HepG2 (cell line): ENCODE measurements at regions not wholly inside any gene's neighbourhood (a gene's known extent, or its start where the extent isn't known, plus 50 kb on each side); places are given as distances from the start of the nearest gene placed in this dataset.

ENCODE experiments used
- ATAC-seq: fragments of 200-7000 bp; cut with Tn5 transposase; 3 replicates; pipeline ENCODE4 v1.9.1; 2020; ENCODE audit warnings: mild to moderate bottlenecking, moderate library complexity
- BruUV-seq: library from RNA; stranded (reverse); fragments of 400-500 nt; replicated peaks from 2 replicates; lab custom pipeline; 2021; lab: Mats Ljungman, UMichigan
- CTCF ChIA-PET: fragments of 300-600 bp; formaldehyde crosslinking; extraction: SDS; loops from one replicate; lab custom pipeline; 2021; ENCODE audit warnings: low total read pairs, inconsistent platforms, low intra/inter-chr PET ratio; lab: Yijun Ruan, JAX
- POLR2A ChIA-PET: fragments of 350-600 bp; sonication (Branson Sonifier 250); formaldehyde crosslinking; loops from one replicate; lab custom pipeline; 2020; ENCODE audit warnings: antibody characterized with exemption, inconsistent platforms; lab: Yijun Ruan, JAX
- DNase-seq: peaks from one replicate; pipeline ENCODE4 v3.0.0-alpha.2; 2015; ENCODE audit warnings: low spot score
- FAIRE-seq: peaks from 3 replicates; lab custom pipeline; 2011; peaks lifted over from hg19 to GRCh38; lab: Jason Lieb, UNC
- H2AFZ ChIP-seq: one replicate; pipeline ENCODE4 v1.6.1; 2011; ENCODE audit warnings: low read length, inconsistent platforms
- H3K27ac ChIP-seq: fragments of 300-600 bp; 3 replicates; pipeline ENCODE4 v1.8.0; 2011; ENCODE audit warnings: mixed run types, mild to moderate bottlenecking, mixed read lengths, low read length, inconsistent platforms; ENCODE audit not compliant: insufficient read depth; ENCODE audit errors: extremely low read length
- H3K27me3 ChIP-seq, 2 experiments: fragments of 200-600 bp in 1 of 2; 2 replicates in 1 of 2; 3 replicates in 1 of 2; pipeline versions ENCODE4 v1.6.0 to v1.8.0; 2011; ENCODE audit warnings: low read length in 2 of 2, mild to moderate bottlenecking in 2 of 2, moderate library complexity in 2 of 2, inconsistent platforms in 1 of 2; ENCODE audit not compliant: insufficient read depth in 2 of 2, control insufficient read depth in 1 of 2
- H3K36me3 ChIP-seq, 2 experiments: fragments of 200-600 bp in 1 of 2; replicated peaks in 1 of 2; 2 replicates in 1 of 2; 3 replicates in 1 of 2; pipeline versions ENCODE4 v1.5.1 to v1.8.0; 2011; ENCODE audit warnings: low read length in 2 of 2, inconsistent platforms in 1 of 2; ENCODE audit not compliant: insufficient read depth in 2 of 2, control insufficient read depth in 1 of 2
- H3K4me1 ChIP-seq: 2 replicates; pipeline ENCODE4 v1.5.1; 2012; ENCODE audit warnings: low read length, inconsistent platforms; ENCODE audit not compliant: insufficient read depth
- H3K4me2 ChIP-seq: 2 replicates; pipeline ENCODE4 v1.6.0; 2011; ENCODE audit warnings: low read depth, low read length, inconsistent platforms
- H3K4me3 ChIP-seq, 3 experiments: fragments of 200-600 bp in 1 of 3; sonication (generic), shearing (Covaris generic) in 1 of 3; replicated peaks in 1 of 3; 2 replicates each; pipeline ENCODE4 v1.5.1; 2011 to 2016; ENCODE audit warnings: low read length in 3 of 3, inconsistent platforms in 2 of 3, low read depth in 2 of 3, mild to moderate bottlenecking in 2 of 3, control low read depth in 1 of 3, mixed read lengths in 1 of 3; ENCODE audit not compliant: insufficient read depth in 1 of 3
- H3K79me2 ChIP-seq: one replicate; pipeline ENCODE4 v1.6.1; 2011; ENCODE audit warnings: low read length, inconsistent platforms; ENCODE audit not compliant: insufficient read depth
- H3K9ac ChIP-seq: 2 replicates; pipeline ENCODE4 v1.6.0; 2011; ENCODE audit warnings: mild to moderate bottlenecking, low read depth, low read length, inconsistent platforms; ENCODE audit not compliant: insufficient read depth
- H3K9me3 ChIP-seq: 2 replicates; pipeline ENCODE4 v1.5.1; 2012; ENCODE audit warnings: mild to moderate bottlenecking, low read length
- H4K20me1 ChIP-seq: 2 replicates; pipeline ENCODE4 v1.6.0; 2011; ENCODE audit warnings: inconsistent platforms, mild to moderate bottlenecking, low read length, moderate library complexity; ENCODE audit not compliant: insufficient read depth
- BCLAF1 ChIP-seq: fragments of 450-650 bp; IDR thresholded peaks from 2 replicates; pipeline ENCODE4 v1.6.1; 2017; ENCODE audit warnings: mild to moderate bottlenecking
- CEBPG ChIP-seq: IDR thresholded peaks from 2 replicates; pipeline ENCODE4 v1.6.1; 2016
- ETV5 ChIP-seq: IDR thresholded peaks from 2 replicates; pipeline ENCODE4 v1.6.1; 2018; ENCODE audit warnings: missing biosample characterization, missing genetic modification reagents, inconsistent platforms, borderline replicate concordance
- IKZF1 ChIP-seq: fragments of 450-650 bp; IDR thresholded peaks from 2 replicates; pipeline ENCODE4 v1.7.1; 2016
- KLF12 ChIP-seq: sonication (generic); formaldehyde crosslinking; IDR thresholded peaks from 2 replicates; pipeline ENCODE4 v1.4.0; 2020; ENCODE audit warnings: missing genetic modification reagents, borderline replicate concordance
- KLF13 ChIP-seq: sonication (generic); formaldehyde crosslinking; IDR thresholded peaks from 2 replicates; pipeline ENCODE4 v1.4.0; 2020; ENCODE audit warnings: mild to moderate bottlenecking, missing genetic modification reagents
- NFIB ChIP-seq: sonication (generic); formaldehyde crosslinking; IDR thresholded peaks from 2 replicates; pipeline ENCODE4 v1.9.0; 2021; ENCODE audit warnings: missing genetic modification reagents, mild to moderate bottlenecking, borderline replicate concordance
- PAX8 ChIP-seq: sonication (generic); formaldehyde crosslinking; IDR thresholded peaks from 2 replicates; pipeline ENCODE4 v1.8.0; 2022; ENCODE audit warnings: mild to moderate bottlenecking, missing genetic modification reagents, borderline replicate concordance
- RFX5 ChIP-seq: IDR thresholded peaks from 2 replicates; pipeline ENCODE4 v1.6.1; 2011; ENCODE audit warnings: low read depth, low read length, improper control_type of control experiment
- RFXAP ChIP-seq: sonication (generic); formaldehyde crosslinking; IDR thresholded peaks from 2 replicates; pipeline ENCODE4 v1.4.0; 2020; ENCODE audit warnings: missing genetic modification reagents, borderline replicate concordance
- SATB2 ChIP-seq: sonication (generic); formaldehyde crosslinking; IDR thresholded peaks from 2 replicates; pipeline ENCODE4 v1.5.0; 2020; ENCODE audit warnings: missing genetic modification reagents
- ZFP37 ChIP-seq: sonication (generic); formaldehyde crosslinking; IDR thresholded peaks from 2 replicates; pipeline ENCODE4 v1.4.0; 2020; ENCODE audit warnings: missing genetic modification reagents, borderline replicate concordance
- ZNF280B ChIP-seq: sonication (generic); formaldehyde crosslinking; IDR thresholded peaks from 2 replicates; pipeline ENCODE4 v1.5.0; 2020; ENCODE audit warnings: missing genetic modification reagents, mild to moderate bottlenecking, borderline replicate concordance
- ZNF451 ChIP-seq: sonication (generic); formaldehyde crosslinking; IDR thresholded peaks from 2 replicates; pipeline ENCODE4 v1.5.0; 2020; ENCODE audit warnings: mild to moderate bottlenecking, missing genetic modification reagents
- ZNF724P ChIP-seq: sonication (generic); formaldehyde crosslinking; IDR thresholded peaks from 2 replicates; pipeline ENCODE4 v1.8.0; 2022; ENCODE audit warnings: missing genetic modification reagents, borderline replicate concordance
- ZNF782 ChIP-seq: sonication (generic); formaldehyde crosslinking; IDR thresholded peaks from 2 replicates; pipeline ENCODE4 v1.4.0; 2020; ENCODE audit warnings: missing genetic modification reagents, mild to moderate bottlenecking, borderline replicate concordance
- in situ Hi-C: cut with HindIII; loops from 2 replicates; pipeline ENCODE4 v1.10.0; 2017; ENCODE audit warnings: low pct_unique_long_range_greater_than_20kb; ENCODE audit not compliant: extremely low pct_ligation_motif_present
- intact Hi-C: fragments of 100-400 bp; cut with micrococcal nuclease; formaldehyde crosslinking; loops from one replicate; pipeline ENCODE4 v1.10.0; 2022; ENCODE audit not compliant: unreplicated experiment
- TF ChIP-seq, protein P1 (sequence below): sonication (generic); formaldehyde crosslinking; conservative IDR thresholded peaks from 2 replicates; pipeline ENCODE4 v1.8.1; 2023; ENCODE audit warnings: missing genetic modification reagents

DNA sequence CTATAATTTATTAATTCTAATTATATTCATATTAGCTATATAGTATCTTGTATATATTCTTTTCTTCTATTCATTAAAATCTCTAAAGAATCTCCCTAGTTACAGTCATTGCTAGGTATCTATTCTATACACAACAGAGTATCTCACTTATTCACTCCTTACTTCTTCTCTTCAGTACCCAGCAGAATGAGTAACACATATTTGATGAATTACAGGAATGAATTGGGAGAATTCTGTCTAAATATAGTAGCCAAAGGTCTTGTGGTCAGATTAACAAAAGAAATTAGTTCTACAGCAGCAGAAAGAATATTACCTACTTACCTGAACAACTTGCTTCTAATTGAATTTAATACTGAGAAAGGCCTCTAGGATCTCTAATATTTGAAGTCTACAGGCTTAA is 758.0 kb upstream of the ZEB2 start:
- no peak overlapping the region for H3K4me3 ChIP-seq
- in situ Hi-C loops, result no loop called here
- H3K27me3 ChIP-seq, result no peaks in the 10 kb centered on the region
- CTCF ChIA-PET, result no interaction called here
- FAIRE-seq (no peak), ATAC-seq (no peak), DNase-seq (no peak)
- H3K36me3 ChIP-seq, result no peaks in the 10 kb centered on the region
- no peaks in the 10 kb centered on the region for H4K20me1 ChIP-seq
- TF ChIP-seq, protein P1, sequence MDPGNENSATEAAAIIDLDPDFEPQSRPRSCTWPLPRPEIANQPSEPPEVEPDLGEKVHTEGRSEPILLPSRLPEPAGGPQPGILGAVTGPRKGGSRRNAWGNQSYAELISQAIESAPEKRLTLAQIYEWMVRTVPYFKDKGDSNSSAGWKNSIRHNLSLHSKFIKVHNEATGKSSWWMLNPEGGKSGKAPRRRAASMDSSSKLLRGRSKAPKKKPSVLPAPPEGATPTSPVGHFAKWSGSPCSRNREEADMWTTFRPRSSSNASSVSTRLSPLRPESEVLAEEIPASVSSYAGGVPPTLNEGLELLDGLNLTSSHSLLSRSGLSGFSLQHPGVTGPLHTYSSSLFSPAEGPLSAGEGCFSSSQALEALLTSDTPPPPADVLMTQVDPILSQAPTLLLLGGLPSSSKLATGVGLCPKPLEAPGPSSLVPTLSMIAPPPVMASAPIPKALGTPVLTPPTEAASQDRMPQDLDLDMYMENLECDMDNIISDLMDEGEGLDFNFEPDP (CRISPR knock-in tag), result no peak
- no peak for TF ChIP-seq IKZF1
- no peak for TF ChIP-seq NFIB (CRISPR knock-in tag)
- no peak for TF ChIP-seq SATB2 (CRISPR knock-in tag)
- no peak for TF ChIP-seq CEBPG (CRISPR knock-in tag)
- TF ChIP-seq BCLAF1, result no peak
- no peak for TF ChIP-seq ETV5 (CRISPR knock-in tag)
- TF ChIP-seq ZFP37, result no peak
- TF ChIP-seq KLF13, result no peak
- no peak for TF ChIP-seq ZNF280B (CRISPR knock-in tag)
- no peak for TF ChIP-seq ZNF724P (CRISPR knock-in tag)
- TF ChIP-seq KLF12 (CRISPR knock-in tag), result no peak
- no peak for TF ChIP-seq ZNF782 (CRISPR knock-in tag)
- no peak for TF ChIP-seq PAX8 (CRISPR knock-in tag)
- no peak for TF ChIP-seq ZNF451 (CRISPR knock-in tag)
- no peak for TF ChIP-seq RFX5
- TF ChIP-seq RFXAP (CRISPR knock-in tag), result no peak
- H3K4me1 ChIP-seq, result no peaks in the 10 kb centered on the region
- no peaks in the 10 kb centered on the region for H3K9me3 ChIP-seq
- no peak overlapping the region for H3K27ac ChIP-seq
- no TSS peak for BruUV-seq
- intact Hi-C loops, result no loop called here
- no peaks in the 10 kb centered on the region for H3K79me2 ChIP-seq
- H2AFZ ChIP-seq, result no peak overlapping the region
- POLR2A ChIA-PET, result no interaction called here
- no peak overlapping the region for H3K9ac ChIP-seq
- no peak overlapping the region for H3K4me2 ChIP-seq
